ENCODE measurements at regions not wholly inside any gene's neighbourhood (a gene's known extent, or its start where the extent isn't known, plus 50 kb on each side); places are given as distances from the start of the nearest gene placed in this dataset.

- Histone ChIP-seq H3K27ac (no peak overlapping the region), H3K4me1 (no peaks in the 10 kb centered on the region), H3K27me3 (no peaks in the 10 kb centered on the region), H3K36me3 (no peaks in the 10 kb centered on the region), H3K4me3 (no peak overlapping the region), H3K9me3 (no peaks in the 10 kb centered on the region)
- intact Hi-C loops (cut with DNase I), result no loop called here
- TF ChIP-seq POLR2A (IDR thresholded peaks at IDR 0.05) (no peak), CTCF (IDR thresholded peaks at IDR 0.05) (no peak)
- DNase-seq (no peak), ATAC-seq (no peak)
- 43% methylated on average over 3 of the region's 3 CpGs for WGBS (ENCODE audit: insufficient coverage, low coverage, low lambda C conversion rate, missing lambda C conversion rate)
Measured at GRCh38 chr5:93336330-93337110, 244.5 kb downstream of the NR2F1-AS1 start.

GRCh38 chr5:93331863-93332262 lies 249.2 kb downstream of the NR2F1-AS1 start:
- no peaks in the 10 kb centered on the region for H3K4me1 ChIP-seq
- DNase-seq (no peak), ATAC-seq (no peak)
- no peaks in the 10 kb centered on the region for H3K27me3 ChIP-seq
- WGBS (ENCODE audit: insufficient coverage, low coverage, low lambda C conversion rate, missing lambda C conversion rate), result 48% methylated on average over 3 of the region's 3 CpGs
- H3K36me3 ChIP-seq, result no peaks in the 10 kb centered on the region
- TF ChIP-seq POLR2A (IDR thresholded peaks at IDR 0.05) (no peak), CTCF (IDR thresholded peaks at IDR 0.05) (no peak)
- H3K27ac ChIP-seq, result no peak overlapping the region
- intact Hi-C loops (cut with DNase I), result no loop called here
- no peaks in the 10 kb centered on the region for H3K9me3 ChIP-seq
- H3K4me3 ChIP-seq, result no peak overlapping the region

GRCh38 chr5:93331241-93331640 lies 249.8 kb downstream of the NR2F1-AS1 start:
- intact Hi-C loops (cut with DNase I), result no loop called here

GRCh38 chr5:93330506-93330905 lies 250.5 kb downstream of the NR2F1-AS1 start:
- no peaks in the 10 kb centered on the region for H3K36me3 ChIP-seq
- ATAC-seq, result no peak

More at GRCh38 chr5:93331241-93331640, 249.8 kb downstream of the NR2F1-AS1 start:
- H3K27me3 ChIP-seq, result no peaks in the 10 kb centered on the region
- H3K4me3 ChIP-seq, result no peak overlapping the region
- no peaks in the 10 kb centered on the region for H3K4me1 ChIP-seq
- DNase-seq (no peak), ATAC-seq (no peak)
- H3K36me3 ChIP-seq, result no peaks in the 10 kb centered on the region
- 70% methylated on average over 1 of the region's 1 CpG for WGBS (ENCODE audit: insufficient coverage, low coverage, low lambda C conversion rate, missing lambda C conversion rate)
- H3K9me3 ChIP-seq, result no peaks in the 10 kb centered on the region
- H3K27ac ChIP-seq, result no peak overlapping the region
- TF ChIP-seq CTCF (IDR thresholded peaks at IDR 0.05), result no peak
- no peak for TF ChIP-seq POLR2A (IDR thresholded peaks at IDR 0.05)

More at GRCh38 chr5:93330506-93330905, 250.5 kb downstream of the NR2F1-AS1 start:
- no peaks in the 10 kb centered on the region for H3K4me1 ChIP-seq
- intact Hi-C loops (cut with DNase I), result no loop called here
- no peaks in the 10 kb centered on the region for H3K27me3 ChIP-seq
- no peaks in the 10 kb centered on the region for H3K9me3 ChIP-seq
- TF ChIP-seq POLR2A (IDR thresholded peaks at IDR 0.05) (no peak), CTCF (IDR thresholded peaks at IDR 0.05) (no peak)
- H3K27ac ChIP-seq, result no peak overlapping the region
- WGBS (ENCODE audit: insufficient coverage, low coverage, low lambda C conversion rate, missing lambda C conversion rate), result 53% methylated on average over 2 of the region's 2 CpGs
- no peak overlapping the region for H3K4me3 ChIP-seq
- DNase-seq, result no peak
